ENCODE measurements at regions not wholly inside any gene's neighbourhood (a gene's known extent, or its start where the extent isn't known, plus 50 kb on each side); places are given as distances from the start of the nearest gene placed in this dataset.

DNA sequence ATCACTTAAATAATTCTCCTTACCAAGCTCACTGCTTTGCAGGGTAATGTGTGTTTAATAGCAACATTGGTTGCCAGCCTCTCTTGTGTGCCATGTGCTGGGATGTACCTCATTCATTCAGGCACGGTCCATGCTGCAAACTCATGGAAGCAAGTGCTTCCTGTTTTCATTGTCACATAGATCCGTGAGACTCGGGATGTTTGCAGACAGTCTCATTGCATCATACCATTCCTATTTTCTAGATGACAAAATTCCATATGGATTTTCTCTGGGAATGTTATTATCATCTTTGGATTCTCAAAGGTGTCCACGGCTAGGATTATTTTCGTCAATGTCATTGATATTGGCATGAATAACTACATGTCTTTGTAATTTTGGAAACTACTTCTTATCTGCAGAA is 60.0 kb upstream of the HDAC4 start:
- DNase-seq: no peak

DNA sequence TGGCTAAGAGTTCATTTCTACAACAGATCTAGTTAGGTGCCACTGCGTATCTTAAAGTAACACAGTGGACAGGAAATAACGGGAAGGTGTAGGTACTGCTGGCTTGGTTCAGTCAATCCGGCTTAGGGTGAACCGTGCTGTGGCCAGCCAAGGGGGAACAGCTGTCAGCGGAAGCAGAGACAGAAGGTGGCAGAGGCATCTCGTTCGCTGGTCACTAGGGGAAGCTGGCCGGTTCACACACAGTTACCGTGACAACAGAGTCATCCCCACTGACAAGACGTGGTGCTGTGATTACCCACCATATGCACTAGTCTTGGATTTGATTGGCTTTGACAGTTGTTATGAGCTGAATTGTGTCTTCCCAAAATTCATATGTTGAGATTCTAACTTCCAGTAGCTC is 58.8 kb upstream of the HDAC4 start:
- no peak for DNase-seq

DNA sequence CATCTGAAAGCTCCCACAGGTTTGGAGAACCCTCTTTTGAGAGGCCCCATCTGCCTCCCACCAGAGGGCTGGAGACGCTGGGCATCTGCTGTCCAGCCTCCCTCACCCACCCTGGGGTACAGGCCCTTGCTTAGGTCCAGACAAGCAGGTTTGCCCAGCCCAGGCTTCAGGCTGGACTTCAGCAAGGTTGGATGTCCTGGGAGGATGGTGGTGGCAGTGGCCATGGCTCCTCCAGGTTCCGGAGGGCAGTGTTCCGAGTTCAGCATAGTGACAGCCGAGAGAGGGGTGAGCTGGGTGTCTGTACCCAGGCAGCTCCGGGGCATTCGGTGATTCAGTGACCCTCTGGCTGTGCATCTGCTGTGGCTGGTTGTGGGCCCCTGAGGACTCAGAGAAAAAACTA is 58.2 kb upstream of the HDAC4 start:
- DNase-seq: no peak

DNA sequence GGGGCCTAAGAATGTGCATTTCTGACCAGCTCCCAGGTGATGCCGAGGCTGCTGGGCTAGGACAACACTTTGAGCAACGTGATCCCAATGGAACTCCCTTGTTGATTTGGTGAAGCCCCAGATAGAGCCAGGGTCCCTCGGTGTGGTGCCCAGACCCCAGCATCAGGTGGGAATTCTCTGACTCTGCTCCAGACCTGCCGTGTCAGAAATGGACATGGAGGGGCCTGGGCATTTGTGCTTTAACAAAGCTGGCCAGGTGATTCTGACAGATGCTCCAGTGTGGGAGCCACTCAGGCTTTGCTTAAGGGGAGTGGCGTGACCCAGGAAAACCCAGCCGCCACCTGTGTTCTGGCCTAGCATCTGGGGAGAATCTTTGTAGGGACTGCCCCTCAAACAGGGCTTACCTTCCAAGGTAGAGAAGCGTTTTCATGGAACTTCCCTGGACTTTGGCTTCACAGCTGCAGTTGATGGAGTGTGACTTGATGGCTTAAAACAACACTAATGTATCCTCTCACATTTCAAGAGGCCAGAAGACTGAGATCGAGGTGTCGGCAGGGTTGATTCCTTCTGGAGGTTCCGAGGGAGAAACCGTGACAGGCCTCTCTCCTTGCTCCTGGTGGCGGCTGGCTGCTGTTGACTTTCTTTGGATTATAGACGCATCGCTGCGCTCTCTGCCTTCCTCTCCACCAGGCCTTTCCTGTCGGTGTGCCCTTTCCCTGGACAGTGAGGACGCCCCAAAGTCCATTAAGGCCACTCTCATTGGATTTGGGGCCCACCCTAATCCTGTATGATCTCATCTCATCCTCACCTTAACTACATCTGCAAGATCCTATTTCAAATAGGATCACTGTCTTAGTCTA is 57.0 kb upstream of the HDAC4 start:
- no peak for DNase-seq

DNA sequence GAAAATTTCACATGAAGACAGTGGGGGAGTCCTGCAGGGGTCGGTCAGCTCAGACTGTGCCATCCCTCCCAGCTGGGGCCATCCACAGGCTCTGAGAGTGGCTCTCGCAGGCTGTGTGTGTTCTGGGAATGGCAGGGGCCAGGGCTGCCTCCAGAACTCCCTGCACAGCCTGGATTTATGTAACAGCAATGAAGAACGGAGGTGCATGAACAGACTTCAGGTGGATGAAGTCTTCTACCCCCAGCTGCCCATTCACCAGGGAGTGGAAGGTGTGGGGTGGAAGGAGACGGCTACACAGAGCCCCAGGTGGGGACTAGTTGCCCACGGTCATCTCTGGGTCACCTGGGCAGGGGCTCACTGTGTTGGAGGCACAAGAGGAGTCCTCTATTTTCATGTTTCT is 56.1 kb upstream of the HDAC4 start:
- DNase-seq: no peak

DNA sequence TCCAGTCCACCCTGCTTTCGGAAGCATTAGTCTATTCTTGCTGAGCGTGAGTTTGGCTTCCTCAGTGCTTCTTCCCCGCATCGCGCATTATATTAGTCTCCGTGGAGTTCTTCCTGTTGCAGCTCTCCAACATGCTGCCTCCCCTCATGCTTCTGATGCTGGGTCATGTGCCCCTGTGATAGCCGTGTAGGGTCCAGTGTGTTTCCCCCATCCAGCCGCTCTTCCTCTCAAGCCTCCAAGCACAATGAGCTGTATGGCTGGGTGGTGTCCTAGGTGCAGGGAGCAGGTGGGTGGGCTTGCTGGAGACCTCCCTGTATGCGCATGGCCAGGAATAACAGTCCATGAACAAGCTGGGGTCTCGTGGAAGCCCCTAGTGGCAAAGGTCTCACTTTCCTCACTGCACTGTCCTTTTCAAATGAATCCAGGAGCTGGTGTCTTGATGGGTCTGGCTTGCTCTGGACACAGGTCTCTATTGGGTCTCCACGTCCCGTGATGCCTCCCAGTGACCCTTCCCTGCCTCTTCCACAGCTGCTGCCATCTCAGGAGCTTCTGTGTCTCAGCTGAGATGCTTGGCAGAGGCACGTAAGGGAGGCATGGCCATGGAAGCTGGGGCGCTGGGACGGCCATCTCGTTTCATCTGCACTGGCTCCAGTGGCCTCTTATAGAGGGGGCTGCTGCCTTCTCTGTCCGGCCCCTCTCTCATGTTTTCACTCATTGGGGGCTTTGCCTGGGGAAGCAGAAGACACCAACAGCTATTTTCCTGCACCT is 54.8 kb upstream of the HDAC4 start:
- DNase-seq: no peak

DNA sequence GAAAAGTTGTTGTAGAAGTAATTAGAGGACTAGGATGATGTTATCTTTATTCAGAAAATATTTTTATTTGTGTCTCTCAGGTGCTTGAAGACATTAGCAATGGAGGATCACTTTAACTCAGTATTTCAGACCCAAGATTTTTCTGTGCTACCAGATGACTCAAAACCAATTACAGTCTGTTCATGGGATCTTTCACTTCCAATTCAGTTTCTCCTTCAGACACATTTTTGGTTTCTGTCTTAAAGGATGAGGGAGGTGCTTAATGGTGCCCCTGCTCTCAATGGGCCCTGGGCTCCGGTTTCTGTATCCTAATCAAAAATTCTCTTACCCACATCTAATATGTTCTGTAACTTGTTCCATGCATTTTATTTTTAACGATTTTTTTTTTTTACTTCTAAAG is 53.7 kb upstream of the HDAC4 start:
- DNase-seq: no peak

All from activated naive CD4-positive, alpha-beta T cell (primary cell).